GM23248 (cell line): ENCODE measurements at regions not wholly inside any gene's neighbourhood (a gene's known extent, or its start where the extent isn't known, plus 50 kb on each side); places are given as distances from the start of the nearest gene placed in this dataset.

Experiments used
- DNase-seq: peaks from one replicate; pipeline ENCODE4 v3.0.0-alpha.2; 2015
- H2AFZ ChIP-seq: fragments of 200-600 bp; sonication (generic); 2 replicates; pipeline ENCODE4 v1.6.1; 2016; ENCODE audit warnings: antibody characterized with exemption
- H3F3A ChIP-seq: fragments of 200-600 bp; sonication (generic); 2 replicates; pipeline ENCODE4 v1.6.1; 2016; ENCODE audit warnings: mild to moderate bottlenecking, antibody characterized with exemption, mixed run types; ENCODE audit not compliant: insufficient read depth
- H3K27ac ChIP-seq: fragments of 200-600 bp; sonication (generic); 2 replicates; pipeline ENCODE4 v1.5.1; 2016; ENCODE audit warnings: mild to moderate bottlenecking
- H3K27me3 ChIP-seq: fragments of 200-600 bp; sonication (generic); replicated peaks from 2 replicates; pipeline ENCODE4 v1.6.1; 2016; ENCODE audit warnings: mild to moderate bottlenecking; ENCODE audit not compliant: insufficient read depth
- H3K36me3 ChIP-seq: fragments of 200-600 bp; sonication (generic); 2 replicates; pipeline ENCODE4 v1.6.1; 2016; ENCODE audit warnings: low read depth, mild to moderate bottlenecking
- H3K4me1 ChIP-seq: fragments of 200-600 bp; sonication (generic); 2 replicates; pipeline ENCODE4 v1.6.1; 2016; ENCODE audit warnings: mild to moderate bottlenecking; ENCODE audit not compliant: insufficient read depth
- H3K4me2 ChIP-seq: fragments of 200-600 bp; sonication (generic); one replicate; pipeline ENCODE4 v1.6.1; 2016; ENCODE audit warnings: mild to moderate bottlenecking; ENCODE audit not compliant: unreplicated experiment
- H3K4me3 ChIP-seq: fragments of 200-600 bp; sonication (generic); 2 replicates; pipeline ENCODE4 v1.5.1; 2016; ENCODE audit warnings: mild to moderate bottlenecking
- H3K79me2 ChIP-seq: fragments of 200-600 bp; sonication (generic); 2 replicates; pipeline ENCODE4 v1.6.1; 2016; ENCODE audit warnings: mild to moderate bottlenecking; ENCODE audit not compliant: insufficient read depth
- H3K9ac ChIP-seq: fragments of 200-600 bp; sonication (generic); 2 replicates; pipeline ENCODE4 v1.6.1; 2016; ENCODE audit warnings: mild to moderate bottlenecking
- H3K9me2 ChIP-seq: fragments of 200-600 bp; sonication (generic); 2 replicates; pipeline ENCODE4 v1.6.1; 2016; ENCODE audit warnings: mixed run types, mild to moderate bottlenecking, moderate library complexity; ENCODE audit not compliant: insufficient read depth
- H3K9me3 ChIP-seq: fragments of 200-600 bp; sonication (generic); one replicate; pipeline ENCODE4 v1.6.1; 2017; ENCODE audit warnings: low read depth
- H4K20me1 ChIP-seq: fragments of 200-600 bp; sonication (generic); 2 replicates; pipeline ENCODE4 v1.6.0; 2016; ENCODE audit not compliant: insufficient read depth
- EZH2 ChIP-seq: fragments of 200-600 bp; sonication (generic); IDR thresholded peaks from 2 replicates; pipeline ENCODE4 v1.6.1; 2018; ENCODE audit warnings: antibody characterized with exemption, mild to moderate bottlenecking; ENCODE audit not compliant: insufficient read depth, poor library complexity, severe bottlenecking
- EZH2phosphoT487 ChIP-seq: fragments of 200-600 bp; sonication (generic); IDR thresholded peaks from 2 replicates; pipeline ENCODE4 v1.6.1; 2018; ENCODE audit warnings: antibody characterized with exemption, moderate library complexity, mild to moderate bottlenecking, low read depth; ENCODE audit not compliant: insufficient read depth
- WGBS, 2 experiments: methylation state at CpG; one replicate each; pipeline ENCODE4 v1.1.6; 2015 to 2017; ENCODE audit warnings: low lambda C conversion rate in 2 of 2, low coverage in 1 of 2; ENCODE audit errors: missing lambda C conversion rate in 2 of 2; 5-methylcytosine and 5-hydroxymethylcytosine counted together
- in situ Hi-C: fragments of 300-500 bp; cut with MboI; formaldehyde crosslinking; loops from 2 replicates; pipeline ENCODE4 v1.15.0; 2020

DNA sequence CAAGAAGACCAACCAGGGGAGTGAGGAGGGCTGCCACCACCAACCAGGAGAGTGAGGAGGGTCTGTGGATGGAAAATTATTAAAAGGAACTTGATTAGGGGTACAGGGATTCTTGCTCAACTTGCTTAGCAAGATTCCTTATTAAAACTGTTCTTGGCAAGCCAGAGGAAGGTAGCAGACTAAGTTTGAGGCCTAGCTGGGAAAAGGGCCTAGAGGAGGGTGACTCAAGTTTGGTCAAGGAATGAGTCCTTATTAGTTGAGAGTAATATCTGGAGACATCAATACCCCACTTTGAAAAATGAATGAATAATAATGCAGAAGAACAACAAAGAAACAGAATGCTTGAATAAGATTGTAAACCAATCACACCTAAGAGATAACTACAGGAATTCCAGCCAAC lies 612.4 kb upstream of the ZFP42 start:
- Histone ChIP-seq H3K79me2 (no peaks in the 10 kb centered on the region), H4K20me1 (no peaks in the 10 kb centered on the region), H3K9ac (no peak overlapping the region), H2AFZ (no peak overlapping the region), H3K4me2 (no peak overlapping the region), H3K27ac (no peak overlapping the region), H3K27me3 (no peaks in the 10 kb centered on the region), H3K9me2 (no peaks in the 10 kb centered on the region), H3K36me3 (no peaks in the 10 kb centered on the region), H3K4me1 (no peaks in the 10 kb centered on the region), H3K9me3 (no peaks in the 10 kb centered on the region), H3F3A (no peaks in the 10 kb centered on the region), H3K4me3 (no peak overlapping the region)
- no peak for DNase-seq
- TF ChIP-seq EZH2 (no peak), EZH2phosphoT487 (no peak)
- in situ Hi-C loops, result no loop called here

DNA sequence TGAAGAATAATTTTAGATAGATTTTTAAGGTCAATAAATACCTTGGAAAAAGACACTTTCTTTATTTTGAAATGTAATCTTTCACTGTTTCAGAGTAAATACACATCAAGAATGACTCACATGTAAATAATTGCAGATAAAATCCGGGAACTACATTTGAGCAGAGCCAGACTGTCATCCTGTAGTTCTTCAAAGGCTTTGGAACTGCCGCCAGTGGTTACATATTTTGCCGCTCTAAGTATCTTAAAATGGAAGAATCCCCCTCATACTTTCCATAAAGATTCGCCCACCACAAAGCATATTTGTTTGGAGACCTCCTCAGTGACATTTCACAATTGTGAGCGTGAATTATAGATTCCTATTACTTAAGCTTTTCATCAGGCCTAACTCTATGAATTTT lies 607.8 kb upstream of the ZFP42 start:
- no peaks in the 10 kb centered on the region for H3K27me3 ChIP-seq
- H3K79me2 ChIP-seq, result no peaks in the 10 kb centered on the region
- H3K9me3 ChIP-seq, result no peaks in the 10 kb centered on the region
- H3K36me3 ChIP-seq, result no peaks in the 10 kb centered on the region
- DNase-seq, result peak; percentile 1
- TF ChIP-seq EZH2phosphoT487 (no peak), EZH2 (no peak)
- no peak overlapping the region for H3K27ac ChIP-seq
- no peak overlapping the region for H2AFZ ChIP-seq
- in situ Hi-C loops, result no loop called here
- WGBS, 2 experiments, result 25 to 26% methylated on average over 5 of the region's 5 CpGs
- no peak overlapping the region for H3K4me3 ChIP-seq
- no peaks in the 10 kb centered on the region for H3F3A ChIP-seq
- H3K4me1 ChIP-seq, result no peaks in the 10 kb centered on the region
- no peak overlapping the region for H3K9ac ChIP-seq
- no peaks in the 10 kb centered on the region for H4K20me1 ChIP-seq
- H3K9me2 ChIP-seq, result no peaks in the 10 kb centered on the region
- no peak overlapping the region for H3K4me2 ChIP-seq

DNA sequence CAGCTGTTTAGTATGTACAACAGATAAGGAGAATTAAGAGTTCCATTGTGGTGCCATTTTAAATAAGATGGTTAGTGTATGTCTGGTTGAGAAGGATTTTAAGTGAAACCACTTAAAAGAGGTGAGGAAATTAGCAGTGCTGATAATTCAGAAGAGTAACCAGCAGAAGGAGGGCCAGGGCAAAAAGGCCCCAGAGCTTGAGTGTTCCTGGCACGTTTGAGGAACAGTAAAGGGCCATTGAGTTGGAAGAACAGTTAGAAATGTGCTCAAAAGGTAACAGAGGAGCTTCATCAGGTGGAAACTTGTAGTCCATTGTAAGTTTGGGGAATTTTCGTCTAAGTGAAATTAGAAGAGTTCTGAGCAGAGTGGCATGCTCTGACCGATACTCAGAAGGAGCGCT lies 606.2 kb upstream of the ZFP42 start:
- Histone ChIP-seq H3K4me1 (no peaks in the 10 kb centered on the region), H3K27me3 (no peaks in the 10 kb centered on the region), H3K9me3 (no peaks in the 10 kb centered on the region), H3K4me2 (no peak overlapping the region), H3K9ac (no peak overlapping the region), H3K4me3 (no peak overlapping the region), H3K79me2 (no peaks in the 10 kb centered on the region), H3F3A (no peaks in the 10 kb centered on the region), H3K27ac (no peak overlapping the region), H3K9me2 (no peaks in the 10 kb centered on the region), H4K20me1 (no peaks in the 10 kb centered on the region), H3K36me3 (no peaks in the 10 kb centered on the region), H2AFZ (no peak overlapping the region)
- no peak for DNase-seq
- in situ Hi-C loops, result no loop called here
- WGBS, 2 experiments, result 20 to 29% methylated on average over 4 of the region's 4 CpGs
- TF ChIP-seq EZH2phosphoT487 (no peak), EZH2 (no peak)

DNA sequence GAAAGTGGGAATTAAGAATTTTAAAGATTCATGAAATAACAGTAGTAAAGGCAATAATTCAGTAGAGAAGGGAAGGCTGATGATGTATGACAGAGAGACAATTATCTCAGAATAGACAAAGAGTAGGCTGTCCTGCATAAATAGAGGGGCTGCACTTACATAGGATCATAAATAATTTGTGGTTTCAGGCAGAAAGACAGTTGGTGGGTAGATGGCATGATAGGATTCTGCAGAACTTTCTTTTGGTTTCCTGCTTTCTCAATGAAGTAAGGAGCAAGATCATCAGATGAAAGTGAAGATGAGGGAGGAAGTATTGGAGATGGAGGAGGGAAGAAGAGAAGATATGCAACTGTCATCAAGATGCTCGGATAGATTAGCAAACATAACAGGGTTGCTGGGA lies 604.9 kb upstream of the ZFP42 start:
- Histone ChIP-seq H3K27ac (no peak overlapping the region), H3K9me3 (no peaks in the 10 kb centered on the region), H3K9me2 (no peaks in the 10 kb centered on the region), H3K4me1 (no peaks in the 10 kb centered on the region), H3K27me3 (no peaks in the 10 kb centered on the region), H2AFZ (no peak overlapping the region), H3K9ac (no peak overlapping the region), H3F3A (no peaks in the 10 kb centered on the region), H3K4me3 (no peak overlapping the region), H3K79me2 (no peaks in the 10 kb centered on the region), H3K4me2 (no peak overlapping the region), H3K36me3 (no peaks in the 10 kb centered on the region), H4K20me1 (no peaks in the 10 kb centered on the region)
- TF ChIP-seq EZH2 (no peak), EZH2phosphoT487 (no peak)
- in situ Hi-C loops, result no loop called here
- DNase-seq, result no peak
- WGBS, 2 experiments, result 23 to 24% methylated on average over 1 of the region's 1 CpG

DNA sequence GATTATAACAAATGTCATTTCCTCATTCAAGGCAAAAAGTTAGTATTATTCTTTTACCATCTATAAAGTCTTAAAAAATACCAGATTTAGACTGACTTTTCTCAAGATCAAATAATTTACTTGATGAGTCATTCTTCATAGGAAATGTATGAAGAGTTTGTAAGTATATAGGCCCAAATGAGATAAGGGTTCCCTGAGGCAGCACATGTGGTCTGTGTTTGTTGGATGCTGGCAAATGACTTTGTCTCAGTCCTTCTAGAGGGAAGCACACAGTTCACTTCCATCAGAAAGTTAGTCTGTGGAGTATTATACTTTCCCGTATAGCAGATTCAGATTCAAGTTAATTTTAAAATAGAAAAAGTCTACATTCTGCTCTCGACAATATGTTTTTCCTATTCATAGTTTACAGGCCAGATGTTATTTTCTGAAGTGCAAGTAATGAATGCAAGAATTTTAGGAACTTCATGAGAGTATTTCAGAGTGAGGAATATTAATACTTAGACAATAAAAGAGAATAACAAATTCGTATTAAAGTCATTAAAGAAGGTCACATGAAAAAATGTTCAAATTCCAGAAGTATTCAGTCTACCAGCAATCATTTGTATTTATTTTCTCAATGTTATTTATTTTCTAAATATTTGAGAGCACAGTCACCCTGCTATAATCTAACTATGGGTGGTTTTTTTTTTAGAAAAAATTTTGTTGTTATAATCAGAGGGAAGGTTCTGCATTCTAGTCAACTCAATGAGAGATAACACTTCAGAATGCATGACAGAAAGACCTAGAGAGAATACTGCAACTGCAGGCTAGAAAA lies 601.8 kb upstream of the ZFP42 start:
- H3K36me3 ChIP-seq, result no peaks in the 10 kb centered on the region
- H3K9me3 ChIP-seq, result no peaks in the 10 kb centered on the region
- H3K79me2 ChIP-seq, result no peaks in the 10 kb centered on the region
- no peaks in the 10 kb centered on the region for H3K9me2 ChIP-seq
- H3K4me3 ChIP-seq, result no peak overlapping the region
- no peaks in the 10 kb centered on the region for H4K20me1 ChIP-seq
- no peaks in the 10 kb centered on the region for H3K27me3 ChIP-seq
- no peaks in the 10 kb centered on the region for H3F3A ChIP-seq
- TF ChIP-seq EZH2phosphoT487 (no peak), EZH2 (no peak)
- in situ Hi-C loops, result no loop called here
- H3K4me1 ChIP-seq, result no peaks in the 10 kb centered on the region
- H2AFZ ChIP-seq, result no peak overlapping the region
- WGBS, 2 experiments, result 9 to 10% methylated on average over 3 of the region's 3 CpGs
- H3K4me2 ChIP-seq, result no peak overlapping the region
- DNase-seq, result no peak
- H3K9ac ChIP-seq, result no peak overlapping the region
- H3K27ac ChIP-seq, result no peak overlapping the region
